UCSD-AML1 (cell line): ENCODE measurements at regions not wholly inside any gene's neighbourhood (a gene's known extent, or its start where the extent isn't known, plus 50 kb on each side); places are given as distances from the start of the nearest gene placed in this dataset.

Experiments
- DNase-seq: peaks from one replicate; lab custom pipeline; 2025; ENCODE audit not compliant: unreplicated experiment; lab: John Stamatoyannopoulos, UW

DNA sequence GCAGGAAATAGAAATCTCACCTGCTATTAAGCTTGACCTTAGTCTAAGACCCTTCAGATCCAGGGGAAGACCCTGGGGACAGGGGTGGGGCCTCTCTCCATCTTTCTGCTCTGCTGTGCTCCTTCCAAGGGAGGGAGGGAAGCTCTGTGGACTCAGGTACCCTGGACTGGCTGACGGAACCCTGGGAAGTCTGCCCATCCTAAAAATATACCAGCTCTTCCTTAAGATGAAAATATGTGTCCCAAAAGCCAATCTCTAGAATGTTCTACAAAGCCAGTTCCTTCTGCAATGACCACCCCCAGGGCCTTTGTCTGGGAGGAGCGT, 73.7 kb downstream of the RTL6 start:
- DNase-seq = no peak

- no peak for DNase-seq
Observed at GRCh38 chr22:44423556-44424358, 74.3 kb downstream of the RTL6 start.

DNA sequence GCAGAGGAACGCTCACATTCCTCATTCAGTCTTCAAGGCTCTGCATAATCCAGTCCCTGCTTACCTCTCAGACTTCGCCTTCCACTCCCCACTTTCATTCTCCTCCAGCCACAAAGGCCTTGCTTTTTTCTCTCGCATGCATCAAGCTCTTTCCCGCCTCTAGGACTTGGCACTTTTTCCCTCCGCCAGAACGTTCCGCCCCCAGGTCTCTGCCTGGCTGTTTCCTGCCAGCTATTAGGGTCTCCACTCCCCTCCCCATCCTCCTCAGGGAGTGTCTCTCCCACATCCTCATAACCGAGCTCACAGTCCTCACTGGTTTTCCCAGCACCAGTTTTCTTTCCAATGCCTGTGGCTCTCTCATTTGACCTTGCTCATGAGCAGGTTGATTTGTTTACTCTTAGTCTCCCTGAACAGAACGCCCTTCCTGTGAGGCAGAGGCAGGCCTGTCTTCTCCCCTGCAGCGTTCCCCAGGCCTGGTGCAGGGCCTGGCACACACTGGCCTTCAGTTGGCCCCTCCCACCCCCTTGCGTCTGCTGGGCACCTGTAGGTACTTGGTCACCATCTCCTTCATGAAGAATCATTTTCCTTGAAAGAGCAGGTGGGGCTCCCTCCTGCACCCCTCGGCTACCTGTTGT, 75.2 kb downstream of the RTL6 start:
- DNase-seq = peak; percentile 67

DNA sequence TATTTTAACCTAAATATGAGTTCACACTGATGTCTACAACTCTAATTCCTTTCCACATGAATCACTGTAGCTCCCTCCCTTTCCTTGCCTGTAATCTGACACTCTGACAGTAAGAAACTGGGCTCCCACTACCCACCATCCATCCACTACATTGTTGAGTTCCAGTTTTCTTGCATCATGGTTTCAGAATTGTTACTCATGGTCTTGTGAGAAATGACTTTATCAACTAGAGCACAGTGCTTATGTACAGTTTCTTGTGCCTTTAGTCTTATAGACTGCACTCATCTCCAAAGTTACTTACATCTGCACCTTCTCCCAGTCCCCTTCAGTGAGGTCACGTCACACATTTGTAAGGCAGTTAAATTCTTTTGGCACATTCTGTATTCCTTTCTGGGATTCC, 78.6 kb downstream of the RTL6 start:
- no peak for DNase-seq

- DNase-seq = no peak
Observed at GRCh38 chr22:44413211-44413610, 84.8 kb downstream of the RTL6 start.

GRCh38 chr22:44412136-44412731, 85.8 kb downstream of the RTL6 start:
- no peak for DNase-seq

GRCh38 chr22:44411226-44412135, 86.6 kb downstream of the RTL6 start:
- DNase-seq = no peak

- no peak for DNase-seq
Observed at GRCh38 chr22:44410451-44410991, 87.5 kb downstream of the RTL6 start.

GRCh38 chr22:44409974-44410316, 88.1 kb downstream of the RTL6 start:
- no peak for DNase-seq

- DNase-seq = no peak
Observed at GRCh38 chr22:44409211-44409973, 88.6 kb downstream of the RTL6 start.

DNA sequence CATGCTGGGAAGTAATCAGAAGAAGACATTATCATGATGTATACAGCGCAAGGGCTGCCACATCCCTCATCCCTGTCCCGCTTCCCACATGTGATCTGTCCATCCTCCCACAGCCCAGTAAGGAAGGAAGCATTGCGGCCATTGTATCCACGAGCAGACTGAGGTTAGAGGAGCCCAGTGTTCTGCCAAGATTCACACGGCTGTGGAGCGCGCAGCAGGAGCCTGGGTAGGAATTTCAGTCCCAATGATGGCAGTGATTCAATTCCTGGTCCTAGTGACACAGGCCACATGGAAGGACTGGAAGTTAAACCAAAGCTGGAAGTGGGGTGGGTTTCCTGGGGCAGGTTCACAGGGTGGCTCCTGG, 89.2 kb downstream of the RTL6 start:
- no peak for DNase-seq

GRCh38 chr22:44407987-44408828, 89.8 kb downstream of the RTL6 start:
- DNase-seq = no peak

- DNase-seq = no peak
Observed at GRCh38 chr22:44407171-44407986, 90.7 kb downstream of the RTL6 start.

GRCh38 chr22:44406341-44407170, 91.5 kb downstream of the RTL6 start:
- no peak for DNase-seq

- no peak for DNase-seq
Observed at GRCh38 chr22:44405661-44406060, 92.4 kb downstream of the RTL6 start.

DNA sequence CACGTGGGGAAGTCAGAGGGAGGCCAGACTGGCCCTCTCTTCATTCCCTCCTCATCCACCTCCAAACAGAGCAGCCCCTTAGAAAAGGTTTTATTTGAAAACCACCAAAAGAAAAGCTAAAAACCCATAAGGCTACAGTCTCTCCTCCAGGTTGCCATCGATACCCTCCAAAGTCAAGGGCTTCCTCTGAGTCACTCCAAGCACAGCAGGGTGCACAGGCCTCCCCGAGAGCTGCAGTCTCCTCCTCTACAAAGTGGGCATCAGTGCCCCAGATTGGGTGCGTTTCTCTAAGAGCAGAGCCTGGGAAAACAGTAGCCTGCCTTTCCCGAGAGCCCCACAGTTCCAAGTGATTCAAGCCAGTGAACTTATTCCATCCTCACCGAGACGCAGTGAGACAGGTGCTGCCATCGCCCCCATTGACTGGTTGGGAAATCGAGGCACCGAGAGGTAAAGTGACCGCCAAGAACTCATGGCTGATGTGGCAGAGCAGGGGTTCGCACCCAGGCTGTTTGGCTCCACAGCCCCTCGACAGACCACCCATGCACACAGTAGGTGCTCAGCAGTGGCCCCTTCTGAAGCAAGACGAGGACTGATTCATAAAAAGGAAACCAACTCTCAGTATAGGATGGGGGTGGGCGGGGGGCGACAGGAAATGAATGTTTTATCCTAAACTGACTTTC, 91.7 kb upstream of the SHISAL1 start:
- no peak for DNase-seq

- no peak for DNase-seq
Observed at GRCh38 chr22:44403602-44404329, 91.0 kb upstream of the SHISAL1 start.
